HFFc6 (cell line): ENCODE measurements at regions not wholly inside any gene's neighbourhood (a gene's known extent, or its start where the extent isn't known, plus 50 kb on each side); places are given as distances from the start of the nearest gene placed in this dataset.

ENCODE experiments used
- DNase-seq: peaks from one replicate; pipeline ENCODE4 v3.0.0-alpha.2; 2018
- H3K27ac Mint-ChIP-seq: 2 replicates; pipeline ENCODE4 v1.8.0; 2020; ENCODE audit warnings: mild to moderate bottlenecking, mixed read lengths
- H3K27me3 Mint-ChIP-seq: 2 replicates; pipeline ENCODE4 v1.8.0; 2021; ENCODE audit warnings: mild to moderate bottlenecking, moderate library complexity, mixed read lengths; ENCODE audit not compliant: insufficient read depth
- H3K36me3 Mint-ChIP-seq: 2 replicates; pipeline ENCODE4 v1.8.0; 2021; ENCODE audit warnings: low read depth, mixed read lengths
- H3K4me1 Mint-ChIP-seq: 2 replicates; pipeline ENCODE4 v1.8.0; 2020; ENCODE audit warnings: low read depth, mixed read lengths
- H3K4me3 Mint-ChIP-seq: 2 replicates; pipeline ENCODE4 v1.8.0; 2020; ENCODE audit warnings: mild to moderate bottlenecking, moderate library complexity, mixed read lengths
- H3K9me3 Mint-ChIP-seq: 2 replicates; pipeline ENCODE4 v1.8.0; 2020; ENCODE audit warnings: mild to moderate bottlenecking, mixed read lengths
- TF ChIP-seq, protein P1 (sequence below): fragments of 200-600 bp; sonication (generic); IDR thresholded peaks from 2 replicates; pipeline ENCODE4 v1.5.0; 2021; ENCODE audit warnings: antibody characterized with exemption, mild to moderate bottlenecking

DNA sequence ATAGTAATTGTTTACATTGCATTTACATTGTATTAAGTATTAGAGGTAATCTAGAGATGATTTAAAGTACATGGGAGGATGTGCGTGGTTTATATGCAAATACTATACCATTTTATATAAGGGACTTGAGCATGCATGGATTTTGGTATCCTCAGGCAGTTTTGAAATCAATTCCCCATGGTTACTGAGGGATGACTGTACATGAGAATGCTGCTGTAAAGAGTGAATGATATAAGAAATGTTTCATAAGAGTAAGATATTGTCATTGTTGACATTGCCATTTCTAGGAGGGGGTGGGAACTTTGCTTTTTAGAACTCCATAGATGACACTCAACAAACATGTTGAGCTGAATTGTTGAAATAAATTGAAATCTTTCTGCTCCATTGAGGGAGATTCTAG, 185.0 kb downstream of the SEMA6A start:
- H3K9me3 Mint-ChIP-seq = no peaks in the 10 kb centered on the region
- no peak overlapping the region for H3K4me3 Mint-ChIP-seq
- H3K4me1 Mint-ChIP-seq = no peaks in the 10 kb centered on the region
- H3K27me3 Mint-ChIP-seq = no peaks in the 10 kb centered on the region; the same call in none of the 2 replicates
- no peaks in the 10 kb centered on the region for H3K36me3 Mint-ChIP-seq
- TF ChIP-seq, protein P1, sequence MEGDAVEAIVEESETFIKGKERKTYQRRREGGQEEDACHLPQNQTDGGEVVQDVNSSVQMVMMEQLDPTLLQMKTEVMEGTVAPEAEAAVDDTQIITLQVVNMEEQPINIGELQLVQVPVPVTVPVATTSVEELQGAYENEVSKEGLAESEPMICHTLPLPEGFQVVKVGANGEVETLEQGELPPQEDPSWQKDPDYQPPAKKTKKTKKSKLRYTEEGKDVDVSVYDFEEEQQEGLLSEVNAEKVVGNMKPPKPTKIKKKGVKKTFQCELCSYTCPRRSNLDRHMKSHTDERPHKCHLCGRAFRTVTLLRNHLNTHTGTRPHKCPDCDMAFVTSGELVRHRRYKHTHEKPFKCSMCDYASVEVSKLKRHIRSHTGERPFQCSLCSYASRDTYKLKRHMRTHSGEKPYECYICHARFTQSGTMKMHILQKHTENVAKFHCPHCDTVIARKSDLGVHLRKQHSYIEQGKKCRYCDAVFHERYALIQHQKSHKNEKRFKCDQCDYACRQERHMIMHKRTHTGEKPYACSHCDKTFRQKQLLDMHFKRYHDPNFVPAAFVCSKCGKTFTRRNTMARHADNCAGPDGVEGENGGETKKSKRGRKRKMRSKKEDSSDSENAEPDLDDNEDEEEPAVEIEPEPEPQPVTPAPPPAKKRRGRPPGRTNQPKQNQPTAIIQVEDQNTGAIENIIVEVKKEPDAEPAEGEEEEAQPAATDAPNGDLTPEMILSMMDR = no peak
- no peak for DNase-seq
- H3K27ac Mint-ChIP-seq = no peak overlapping the region

GRCh38 chr5:116388564-116389258, 185.9 kb downstream of the SEMA6A start:
- Mint-ChIP-seq H3K4me3 (no peak overlapping the region), H3K9me3 (no peaks in the 10 kb centered on the region), H3K27me3 (no peaks in the 10 kb centered on the region; the same call in none of the 2 replicates), H3K36me3 (no peaks in the 10 kb centered on the region), H3K4me1 (no peaks in the 10 kb centered on the region), H3K27ac (no peak overlapping the region)
- no peak for DNase-seq
- TF ChIP-seq, protein P1 = no peak

DNA sequence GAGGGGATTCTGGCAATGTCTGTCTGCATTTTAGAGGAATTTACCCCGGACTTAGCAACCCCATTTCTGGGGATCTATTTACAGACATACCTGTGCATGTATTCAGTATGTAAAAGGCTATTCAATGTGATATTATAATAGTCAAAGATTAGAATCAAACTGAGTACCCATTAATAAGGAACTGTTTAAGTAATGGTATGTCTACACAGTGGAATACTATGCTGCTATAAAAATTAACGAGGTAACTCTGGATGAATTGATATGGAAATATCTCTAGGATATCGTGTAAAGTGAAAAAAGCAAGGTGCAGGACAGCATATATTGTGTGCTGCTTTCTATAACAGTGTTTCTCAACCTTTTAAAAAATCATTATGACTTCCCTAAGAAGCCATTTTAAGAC, 186.9 kb downstream of the SEMA6A start:
- TF ChIP-seq, protein P1 = no peak
- Mint-ChIP-seq H3K4me1 (no peaks in the 10 kb centered on the region), H3K36me3 (no peaks in the 10 kb centered on the region), H3K27me3 (no peaks in the 10 kb centered on the region; the same call in 1 of the 2 replicates), H3K4me3 (no peak overlapping the region), H3K27ac (no peak overlapping the region), H3K9me3 (no peaks in the 10 kb centered on the region)
- DNase-seq = no peak

DNA sequence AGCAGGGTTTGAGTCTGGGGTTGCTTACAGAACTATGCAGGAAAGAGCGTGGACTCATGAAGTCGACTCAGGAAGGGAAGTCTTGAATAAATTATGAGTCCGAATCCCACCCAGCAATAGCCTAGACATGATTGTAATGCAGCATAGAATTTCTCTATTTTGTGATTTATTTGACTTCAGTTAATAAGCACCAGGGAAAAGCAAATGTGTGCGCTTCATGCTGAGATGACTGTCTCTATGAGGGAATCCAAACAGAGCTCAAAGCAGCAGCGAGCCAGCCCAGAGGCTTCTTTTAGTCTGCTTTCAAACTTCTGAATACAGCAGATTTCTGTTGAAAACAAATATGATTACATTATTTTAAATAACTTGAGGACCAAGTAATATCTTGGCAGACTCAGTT, 188.0 kb downstream of the SEMA6A start:
- H3K4me1 Mint-ChIP-seq = no peaks in the 10 kb centered on the region
- DNase-seq = no peak
- H3K4me3 Mint-ChIP-seq = no peak overlapping the region
- no peak overlapping the region for H3K27ac Mint-ChIP-seq
- TF ChIP-seq, protein P1 = no peak
- no peaks in the 10 kb centered on the region for H3K9me3 Mint-ChIP-seq
- H3K36me3 Mint-ChIP-seq = no peaks in the 10 kb centered on the region
- no peaks in the 10 kb centered on the region; the same call in 1 of the 2 replicates for H3K27me3 Mint-ChIP-seq

DNA sequence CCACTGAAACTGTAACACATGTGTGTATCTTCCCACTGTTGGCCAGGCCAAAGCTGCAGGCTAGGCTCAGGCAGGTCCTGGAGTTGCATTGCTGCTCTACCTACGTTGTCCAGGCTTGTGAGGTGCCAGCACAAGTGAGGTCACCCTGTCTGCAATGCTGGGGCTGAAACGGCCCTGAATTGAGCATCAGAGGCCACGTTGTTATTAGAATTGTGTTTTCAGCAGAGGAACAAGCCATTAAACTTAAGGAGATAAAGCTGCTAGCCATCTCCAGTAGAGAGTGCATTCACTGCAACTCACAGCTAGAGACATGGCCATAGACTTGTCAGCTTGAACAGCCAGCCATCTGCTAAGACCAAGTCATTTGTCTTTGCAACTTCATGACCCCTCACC, 191.8 kb downstream of the SEMA6A start:
- Mint-ChIP-seq H3K27me3 (no peaks in the 10 kb centered on the region), H3K27ac (no peak overlapping the region), H3K9me3 (no peaks in the 10 kb centered on the region), H3K4me3 (no peak overlapping the region), H3K4me1 (no peaks in the 10 kb centered on the region), H3K36me3 (no peaks in the 10 kb centered on the region)
- TF ChIP-seq, protein P1 = no peak
- DNase-seq = no peak
